Parathyroid adenoma (tissue), 2 donors: ENCODE measurements at regions not wholly inside any gene's neighbourhood (a gene's known extent, or its start where the extent isn't known, plus 50 kb on each side); places are given as distances from the start of the nearest gene placed in this dataset.

Experiments used
- H2AFZ ChIP-seq: fragments of 300-600 bp; sonication (generic); one replicate; pipeline ENCODE4 v1.7.0; 2017; ENCODE audit warnings: antibody characterized with exemption, mild to moderate bottlenecking
- H3K27ac ChIP-seq: fragments of 300-600 bp; sonication (generic); one replicate; pipeline ENCODE4 v1.7.0; 2017
- H3K27me3 ChIP-seq: fragments of 300-600 bp; sonication (generic); one replicate; pipeline ENCODE4 v1.7.0; 2017; ENCODE audit warnings: low read length; ENCODE audit not compliant: control insufficient read depth, insufficient read depth
- H3K36me3 ChIP-seq: fragments of 300-600 bp; sonication (generic); one replicate; pipeline ENCODE4 v1.7.0; 2017; ENCODE audit warnings: low read length; ENCODE audit not compliant: control insufficient read depth, insufficient read depth
- H3K4me1 ChIP-seq: fragments of 300-600 bp; sonication (generic); one replicate; pipeline ENCODE4 v1.7.0; 2017; ENCODE audit warnings: control low read depth
- H3K4me2 ChIP-seq: fragments of 300-600 bp; sonication (generic); one replicate; pipeline ENCODE4 v1.7.0; 2017; ENCODE audit warnings: low read length
- H3K4me3 ChIP-seq: fragments of 300-600 bp; sonication (generic); one replicate; pipeline ENCODE4 v1.7.0; 2017; ENCODE audit warnings: low read depth, low read length
- H3K79me2 ChIP-seq: fragments of 300-600 bp; sonication (generic); one replicate; pipeline ENCODE4 v1.7.0; 2017; ENCODE audit warnings: control low read depth
- H3K9ac ChIP-seq: fragments of 300-600 bp; sonication (generic); one replicate; pipeline ENCODE4 v1.7.0; 2017; ENCODE audit warnings: mild to moderate bottlenecking
- H3K9me3 ChIP-seq: fragments of 300-600 bp; sonication (generic); one replicate; pipeline ENCODE4 v1.7.0; 2017; ENCODE audit warnings: low read length; ENCODE audit not compliant: control insufficient read depth
- TF ChIP-seq, protein P1 (sequence below): fragments of 300-600 bp; sonication (generic); IDR thresholded peaks from one replicate; pipeline ENCODE4 v1.7.0; 2017; ENCODE audit warnings: antibody characterized with exemption, mild to moderate bottlenecking
- donor health status: primary hyperparathyroidism.

DNA sequence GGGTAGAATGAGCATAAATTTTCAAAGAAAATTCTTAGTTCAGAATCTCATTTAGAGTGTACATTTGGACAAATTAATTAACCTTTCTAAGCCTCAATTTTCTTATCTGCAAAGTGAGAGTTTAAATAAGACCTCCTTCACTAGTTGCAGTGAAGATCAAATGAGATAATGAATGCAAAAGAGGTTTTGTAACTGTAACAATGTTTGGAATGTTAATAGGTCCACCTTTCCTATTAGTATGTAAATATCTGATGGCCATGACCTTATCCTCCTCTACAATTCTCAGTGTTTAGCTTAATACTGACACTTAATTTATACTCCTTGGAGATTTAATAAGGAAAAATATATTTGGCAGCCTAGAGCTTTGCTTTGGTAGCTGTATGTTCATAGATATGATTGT is 138.8 kb downstream of the GABRG1 start:
- TF ChIP-seq, protein P1, sequence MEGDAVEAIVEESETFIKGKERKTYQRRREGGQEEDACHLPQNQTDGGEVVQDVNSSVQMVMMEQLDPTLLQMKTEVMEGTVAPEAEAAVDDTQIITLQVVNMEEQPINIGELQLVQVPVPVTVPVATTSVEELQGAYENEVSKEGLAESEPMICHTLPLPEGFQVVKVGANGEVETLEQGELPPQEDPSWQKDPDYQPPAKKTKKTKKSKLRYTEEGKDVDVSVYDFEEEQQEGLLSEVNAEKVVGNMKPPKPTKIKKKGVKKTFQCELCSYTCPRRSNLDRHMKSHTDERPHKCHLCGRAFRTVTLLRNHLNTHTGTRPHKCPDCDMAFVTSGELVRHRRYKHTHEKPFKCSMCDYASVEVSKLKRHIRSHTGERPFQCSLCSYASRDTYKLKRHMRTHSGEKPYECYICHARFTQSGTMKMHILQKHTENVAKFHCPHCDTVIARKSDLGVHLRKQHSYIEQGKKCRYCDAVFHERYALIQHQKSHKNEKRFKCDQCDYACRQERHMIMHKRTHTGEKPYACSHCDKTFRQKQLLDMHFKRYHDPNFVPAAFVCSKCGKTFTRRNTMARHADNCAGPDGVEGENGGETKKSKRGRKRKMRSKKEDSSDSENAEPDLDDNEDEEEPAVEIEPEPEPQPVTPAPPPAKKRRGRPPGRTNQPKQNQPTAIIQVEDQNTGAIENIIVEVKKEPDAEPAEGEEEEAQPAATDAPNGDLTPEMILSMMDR: no peak
- no peak overlapping the region for H3K27ac ChIP-seq
- H3K9me3 ChIP-seq: no peaks in the 10 kb centered on the region
- H3K4me1 ChIP-seq: no peaks in the 10 kb centered on the region
- H3K4me3 ChIP-seq: no peak overlapping the region
- no peak overlapping the region for H3K9ac ChIP-seq
- no peak overlapping the region for H3K4me2 ChIP-seq
- H3K79me2 ChIP-seq: no peaks in the 10 kb centered on the region
- H3K27me3 ChIP-seq: no peaks in the 10 kb centered on the region
- no peak overlapping the region for H2AFZ ChIP-seq
- no peaks in the 10 kb centered on the region for H3K36me3 ChIP-seq

DNA sequence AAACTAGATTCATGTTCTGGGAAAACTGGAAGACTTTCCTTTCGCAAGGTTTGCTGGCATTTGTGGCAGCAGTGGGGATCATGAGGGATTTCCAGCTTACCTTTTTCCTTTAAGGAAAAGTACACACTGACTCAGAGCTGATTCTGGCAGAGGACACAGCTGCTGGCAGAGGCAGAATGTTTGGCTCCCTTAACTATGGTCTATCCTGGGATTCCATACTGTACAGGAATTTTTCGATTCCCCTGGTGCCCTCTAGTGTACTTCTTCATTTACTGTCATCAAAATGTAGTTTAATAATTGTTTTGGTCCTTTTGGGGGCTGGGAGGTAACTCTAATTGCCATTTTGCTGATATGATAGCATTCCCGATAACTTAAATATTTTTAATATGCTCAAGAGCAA is 152.7 kb downstream of the GABRG1 start:
- Histone ChIP-seq H2AFZ (no peak overlapping the region), H3K9ac (no peak overlapping the region), H3K9me3 (peaks cover 3% of the 10 kb centered on the region), H3K4me1 (no peaks in the 10 kb centered on the region), H3K36me3 (no peaks in the 10 kb centered on the region), H3K4me3 (no peak overlapping the region), H3K27ac (no peak overlapping the region), H3K4me2 (no peak overlapping the region), H3K27me3 (no peaks in the 10 kb centered on the region), H3K79me2 (no peaks in the 10 kb centered on the region)
- TF ChIP-seq, protein P1: no peak

DNA sequence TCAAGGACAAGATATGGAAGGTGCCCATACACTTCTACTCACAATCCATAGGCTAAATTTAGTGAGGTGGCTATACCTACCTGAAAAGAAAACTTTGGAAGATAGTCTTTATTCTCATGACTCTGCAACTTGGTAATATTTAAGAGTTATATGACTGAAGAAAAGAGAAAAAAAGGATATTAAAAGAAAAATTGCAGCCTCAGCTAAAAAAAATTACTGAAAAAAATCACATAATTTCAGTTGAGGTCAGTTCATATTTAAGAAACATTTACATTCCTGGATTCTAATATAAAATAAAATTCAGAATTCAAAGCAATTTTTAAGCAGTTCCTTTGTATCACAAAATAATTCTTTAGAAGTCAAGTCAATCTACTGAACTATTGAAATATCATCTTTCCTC is 166.5 kb downstream of the GABRG1 start:
- H3K9me3 ChIP-seq: no peaks in the 10 kb centered on the region
- H3K4me2 ChIP-seq: no peak overlapping the region
- H3K9ac ChIP-seq: no peak overlapping the region
- no peaks in the 10 kb centered on the region for H3K79me2 ChIP-seq
- H3K4me3 ChIP-seq: no peak overlapping the region
- TF ChIP-seq, protein P1: no peak
- H3K4me1 ChIP-seq: no peaks in the 10 kb centered on the region
- no peak overlapping the region for H3K27ac ChIP-seq
- H3K36me3 ChIP-seq: no peaks in the 10 kb centered on the region
- no peak overlapping the region for H2AFZ ChIP-seq
- H3K27me3 ChIP-seq: no peaks in the 10 kb centered on the region

DNA sequence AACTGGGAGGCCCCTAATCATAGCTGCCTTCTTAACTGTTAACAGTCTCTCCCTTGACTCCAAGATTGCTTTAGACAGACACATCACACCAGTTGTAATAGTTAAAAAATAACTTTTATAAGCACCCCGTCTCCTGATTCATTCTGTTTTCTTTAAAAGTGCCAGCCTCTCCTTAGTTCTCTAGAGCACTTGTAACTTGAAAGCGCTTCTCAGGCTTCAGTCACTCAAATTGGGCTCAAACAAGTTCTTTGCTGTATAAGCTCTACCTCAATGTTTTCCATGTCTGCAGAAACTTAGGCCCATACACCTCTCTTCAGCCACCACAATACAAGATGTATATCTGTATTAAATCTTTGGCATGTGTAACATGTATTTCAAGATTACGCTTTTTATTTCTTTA is 169.6 kb downstream of the GABRG1 start:
- H3K9ac ChIP-seq: no peak overlapping the region
- no peak overlapping the region for H2AFZ ChIP-seq
- H3K9me3 ChIP-seq: no peaks in the 10 kb centered on the region
- no peak overlapping the region for H3K4me2 ChIP-seq
- no peak overlapping the region for H3K4me3 ChIP-seq
- no peak overlapping the region for H3K27ac ChIP-seq
- H3K4me1 ChIP-seq: no peaks in the 10 kb centered on the region
- no peaks in the 10 kb centered on the region for H3K36me3 ChIP-seq
- no peaks in the 10 kb centered on the region for H3K79me2 ChIP-seq
- no peaks in the 10 kb centered on the region for H3K27me3 ChIP-seq
- TF ChIP-seq, protein P1: no peak

DNA sequence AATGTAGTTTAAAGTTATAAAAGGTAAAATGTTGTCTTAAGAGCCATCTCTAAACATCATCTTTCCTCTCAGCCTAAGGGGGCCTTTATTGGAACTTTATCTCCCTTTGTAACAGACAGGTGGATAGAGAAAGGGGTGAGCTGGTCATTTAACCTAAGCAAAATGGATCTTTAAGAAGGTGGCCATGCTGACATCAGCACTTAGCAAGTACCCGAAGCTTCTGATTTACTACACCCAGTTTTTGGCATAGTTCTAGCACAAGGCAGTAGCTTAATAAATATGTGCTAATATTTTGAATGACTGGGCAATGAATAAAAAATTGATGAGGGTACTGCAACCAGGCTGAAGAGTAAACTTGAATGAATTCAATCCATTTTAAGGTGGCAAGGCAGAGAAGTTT is 172.7 kb downstream of the GABRG1 start:
- Histone ChIP-seq H3K9me3 (no peaks in the 10 kb centered on the region), H3K4me2 (no peak overlapping the region), H3K27ac (no peak overlapping the region), H3K79me2 (no peaks in the 10 kb centered on the region), H3K27me3 (no peaks in the 10 kb centered on the region), H3K9ac (no peak overlapping the region), H2AFZ (no peak overlapping the region), H3K4me3 (no peak overlapping the region), H3K4me1 (no peaks in the 10 kb centered on the region), H3K36me3 (no peaks in the 10 kb centered on the region)
- TF ChIP-seq, protein P1: no peak
